Right lung (tissue), 2 donors: ENCODE measurements at regions not wholly inside any gene's neighbourhood (a gene's known extent, or its start where the extent isn't known, plus 50 kb on each side); places are given as distances from the start of the nearest gene placed in this dataset.

Experiments
- DNase-seq, 2 donors: peaks; one replicate each; pipeline ENCODE4 v3.0.0-alpha.2; 2013

DNA sequence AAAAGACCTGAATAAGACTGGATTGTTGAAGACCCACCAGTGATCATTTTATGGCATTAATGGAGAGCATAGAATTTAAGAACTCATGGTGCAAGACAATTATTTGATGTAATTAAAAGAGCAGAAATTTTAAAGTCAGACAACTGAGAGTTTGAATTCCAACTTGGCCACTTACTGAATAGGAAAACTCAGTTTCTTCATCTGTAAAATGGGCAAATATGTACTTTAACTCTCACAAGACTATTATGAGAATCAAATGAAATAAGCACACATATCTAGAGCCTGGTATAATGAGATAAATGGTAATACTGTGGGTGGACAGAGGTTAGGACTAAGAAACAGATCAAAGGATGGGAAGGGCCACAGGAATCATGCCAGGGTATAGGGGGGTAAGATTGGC lies 88.0 kb downstream of the SOX9 start:
- no peak for DNase-seq

DNA sequence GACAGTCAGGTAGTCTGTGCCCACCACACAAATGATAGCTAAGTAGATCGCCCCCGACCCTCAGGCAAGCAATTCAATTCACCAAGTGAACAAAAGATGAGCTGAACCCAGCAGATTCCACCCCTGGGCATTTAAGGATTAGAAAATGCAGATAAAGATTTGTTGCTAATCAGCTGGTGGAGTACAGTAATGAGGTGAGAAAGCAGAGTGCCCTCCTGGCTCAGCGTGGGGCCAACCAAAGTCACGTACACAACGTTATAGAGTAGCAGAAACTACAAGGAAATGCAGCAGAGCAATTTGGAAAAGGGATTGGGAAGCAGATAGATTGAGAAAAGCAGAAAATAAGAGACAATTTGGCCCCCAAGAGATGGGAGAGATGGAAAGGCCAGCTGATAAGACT lies 91.2 kb downstream of the SOX9 start:
- no peak for DNase-seq

DNA sequence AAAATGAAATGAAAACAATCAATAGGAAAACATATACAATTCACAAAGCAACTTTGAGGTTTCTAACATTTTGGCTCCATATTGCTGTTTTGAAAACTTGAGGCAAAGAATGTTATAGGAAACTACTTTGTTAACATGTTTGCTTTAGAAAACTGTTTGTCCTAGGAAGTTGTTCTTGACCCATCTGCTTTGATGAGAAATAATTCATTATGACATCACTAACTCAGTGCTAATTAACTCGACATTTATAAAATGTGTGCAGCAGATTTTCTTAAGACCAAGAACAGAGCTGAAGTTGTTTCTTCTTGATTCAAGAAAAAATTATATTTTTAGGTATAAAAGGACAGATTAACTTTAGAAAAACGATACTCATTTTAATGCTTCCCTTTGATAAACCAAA lies 94.7 kb downstream of the SOX9 start:
- DNase-seq = no peak

DNA sequence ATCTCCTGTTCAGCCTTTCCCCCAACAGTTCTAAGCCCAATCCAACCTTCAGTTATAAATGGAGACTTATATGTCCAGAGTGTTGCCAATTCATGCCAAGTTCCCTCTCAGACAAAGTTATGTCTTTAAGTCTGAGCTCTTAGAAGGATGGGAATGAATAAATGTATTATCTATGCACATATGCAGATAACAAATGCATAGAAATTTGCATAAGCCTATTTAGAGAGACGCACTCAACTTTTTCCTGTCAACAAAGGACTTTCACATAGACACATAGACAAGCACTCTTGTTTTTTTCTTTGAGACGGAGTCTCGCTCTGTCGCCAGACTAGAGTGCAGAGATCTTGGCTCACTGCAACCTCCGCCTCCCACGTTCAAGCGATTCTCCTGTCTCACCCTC lies 95.1 kb downstream of the SOX9 start:
- DNase-seq = no peak

DNA sequence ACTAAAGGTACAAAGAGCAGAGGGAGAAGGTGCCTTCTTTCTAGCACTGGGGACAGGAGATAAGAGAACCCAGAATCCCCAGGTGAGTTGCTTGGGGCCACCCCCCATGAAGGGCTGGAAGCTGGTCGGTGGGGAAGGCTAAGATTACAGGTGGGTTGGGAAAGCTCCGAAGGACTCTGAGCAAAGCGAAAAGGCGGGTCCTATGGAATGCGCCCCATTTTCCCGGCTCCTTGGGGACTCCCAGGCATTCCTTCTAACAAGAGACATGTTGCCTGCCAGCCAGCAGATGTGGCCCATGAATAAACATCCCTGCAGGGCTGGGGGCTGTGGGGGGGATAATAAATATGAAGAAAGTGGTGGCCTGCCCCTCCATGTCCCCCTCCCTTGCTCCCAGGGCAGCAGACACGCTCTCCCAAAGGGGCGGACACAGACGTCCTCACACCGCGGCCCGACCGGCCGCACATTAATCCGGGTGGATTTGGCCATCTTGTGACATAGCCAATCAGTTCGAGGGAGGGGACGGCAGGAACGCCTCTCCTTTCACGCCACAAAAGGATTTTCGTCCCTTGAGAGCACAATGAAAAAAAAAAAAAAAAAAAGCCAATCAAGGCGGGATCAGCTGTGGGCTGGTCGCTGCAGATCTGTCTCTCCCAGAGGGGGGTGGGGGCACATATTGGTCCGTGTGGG lies 98.5 kb downstream of the SOX9 start:
- DNase-seq = no peak

DNA sequence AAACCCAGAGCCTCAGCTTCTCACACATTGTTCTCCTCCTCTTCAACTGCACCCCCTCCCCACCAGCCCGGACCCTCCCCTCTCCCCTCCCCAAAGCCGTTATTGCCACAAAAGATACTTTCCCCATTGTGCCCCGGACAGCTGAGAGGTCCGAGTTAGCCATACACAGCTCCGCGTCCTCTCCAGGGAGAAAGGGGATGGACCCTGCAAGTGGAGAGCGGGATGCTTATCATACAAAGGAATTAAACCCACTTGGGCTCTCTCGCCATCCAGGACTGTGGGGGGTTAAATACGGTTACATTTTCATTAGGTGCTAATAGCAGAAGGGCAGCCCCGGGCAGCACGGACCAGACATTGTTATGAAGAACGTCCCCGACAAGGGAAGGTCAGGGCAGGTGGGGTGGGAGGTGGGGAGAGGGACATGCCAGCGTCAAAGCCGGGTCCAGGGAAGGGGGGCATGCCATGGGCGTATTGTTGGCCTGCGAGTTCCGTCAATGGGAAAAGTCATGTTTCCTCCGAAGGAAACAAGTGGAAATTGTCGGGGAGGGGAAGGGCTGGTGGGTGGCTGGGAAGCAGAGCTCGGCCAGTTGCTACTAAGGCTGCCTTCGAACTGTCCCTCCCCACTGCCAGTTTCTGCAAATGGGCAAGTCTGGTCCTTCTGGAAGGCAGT lies 99.1 kb downstream of the SOX9 start:
- no peak for DNase-seq

DNA sequence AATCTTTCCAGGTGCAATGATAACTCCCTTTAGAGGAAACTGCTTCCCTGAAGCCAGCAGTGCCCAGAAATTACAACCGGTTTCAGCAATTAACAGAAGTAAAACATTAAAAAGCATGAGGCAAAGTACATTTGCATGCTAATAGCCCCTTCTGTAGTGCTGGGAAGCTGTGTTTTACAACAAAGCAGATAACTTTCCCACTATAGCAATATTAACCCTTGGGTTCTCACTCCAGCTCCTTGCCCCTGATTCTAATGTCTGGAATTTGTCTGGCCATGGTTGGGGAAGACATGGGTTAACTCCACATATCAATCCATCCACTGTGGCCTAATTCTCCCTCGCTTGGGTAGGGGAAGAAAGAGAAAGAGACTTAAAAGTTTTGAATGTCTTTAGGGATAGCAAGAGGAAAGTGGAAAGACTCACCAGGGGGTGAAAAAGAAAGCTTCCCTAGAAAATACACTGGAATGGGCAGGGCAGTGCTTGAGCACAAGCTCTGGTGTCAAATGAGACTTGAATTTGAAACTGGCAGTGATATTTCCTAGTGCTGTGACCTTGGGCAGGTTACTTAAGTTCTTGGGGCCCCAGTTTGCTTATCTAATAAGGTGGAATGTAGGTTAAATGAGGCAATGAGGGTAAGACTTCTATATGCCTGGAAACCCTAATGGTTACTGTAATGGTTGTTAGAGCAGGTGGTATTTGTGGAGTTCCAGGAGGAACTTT lies 102.0 kb downstream of the SOX9 start:
- no peak for DNase-seq

DNA sequence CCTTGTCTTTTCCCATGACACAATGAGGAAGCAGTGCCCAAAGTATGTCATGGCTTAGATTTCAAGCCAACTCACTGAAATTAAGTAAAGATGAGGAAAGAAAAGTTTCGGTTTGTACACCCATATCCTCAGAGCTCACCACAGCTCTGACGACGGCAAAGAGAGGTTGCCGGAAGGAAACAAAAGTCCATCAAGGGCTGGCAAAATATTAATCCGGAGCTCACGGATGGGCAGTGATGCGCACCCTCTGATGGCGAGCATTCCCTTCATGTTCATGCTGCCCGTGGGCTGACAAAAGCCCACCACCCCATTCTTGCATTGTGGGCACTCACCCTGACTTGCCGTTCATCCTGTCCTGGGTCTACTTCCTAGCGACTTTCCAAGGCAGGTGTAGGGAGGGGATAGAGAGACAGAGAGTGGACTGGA lies 103.1 kb downstream of the SOX9 start:
- DNase-seq = no peak

DNA sequence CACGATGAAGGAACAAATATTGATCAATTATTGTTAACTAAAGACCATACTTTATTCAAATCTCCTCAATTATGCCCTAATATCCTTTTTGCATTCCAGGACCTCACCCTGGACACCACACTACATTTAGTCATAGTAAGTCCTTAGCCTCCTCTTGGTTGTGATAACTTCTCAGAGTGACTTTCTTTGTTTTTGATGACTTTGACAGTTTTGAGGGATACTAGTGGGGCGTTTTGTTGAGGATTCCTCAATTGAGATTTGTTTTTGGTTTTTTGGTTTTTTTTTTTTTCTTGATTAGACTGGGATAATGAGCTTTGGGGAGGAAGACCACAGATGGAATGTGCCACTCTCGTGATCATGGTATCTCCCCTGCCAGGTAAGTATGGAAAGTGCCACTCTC lies 105.5 kb downstream of the SOX9 start:
- DNase-seq = no peak

DNA sequence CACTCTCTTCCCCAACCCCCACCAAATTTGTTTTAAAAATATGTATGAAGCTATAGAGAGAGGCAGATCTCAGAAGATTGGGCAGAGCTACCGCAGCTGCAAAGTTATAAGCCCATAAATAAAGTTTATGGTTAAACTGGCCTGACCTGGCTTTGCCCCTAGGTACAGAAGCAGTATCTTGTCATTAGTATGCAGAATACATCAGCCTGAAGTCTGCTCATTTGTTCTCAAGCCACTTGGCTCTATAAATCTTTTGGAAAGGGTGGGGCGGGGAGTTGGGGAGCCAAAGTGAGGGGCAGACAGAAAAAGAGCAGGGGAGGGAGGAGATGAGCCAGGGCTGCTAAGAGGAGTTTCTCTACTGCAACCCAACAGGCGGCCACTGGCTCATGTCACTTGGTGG lies 113.2 kb downstream of the SOX9 start:
- DNase-seq = no peak

DNA sequence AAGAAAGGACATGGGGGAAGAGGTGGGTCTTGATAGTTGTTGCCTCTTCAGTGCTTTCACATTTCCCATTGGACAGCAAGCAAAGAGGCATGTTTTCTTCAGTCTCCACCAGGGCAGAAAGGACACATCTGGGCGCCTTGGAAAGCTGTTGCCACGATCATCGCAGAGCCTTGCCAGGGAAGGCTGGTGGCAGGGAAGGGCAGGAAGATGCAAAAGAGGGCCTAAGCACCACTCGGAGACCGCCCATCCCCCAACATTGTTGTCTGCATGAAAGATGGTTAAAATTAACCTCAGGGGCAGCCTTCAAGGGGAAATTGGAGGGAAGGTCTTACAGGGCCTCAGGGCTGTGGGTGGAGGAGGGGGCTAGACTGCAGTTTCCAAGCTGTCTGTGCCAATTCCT lies 114.2 kb downstream of the SOX9 start:
- no peak for DNase-seq

DNA sequence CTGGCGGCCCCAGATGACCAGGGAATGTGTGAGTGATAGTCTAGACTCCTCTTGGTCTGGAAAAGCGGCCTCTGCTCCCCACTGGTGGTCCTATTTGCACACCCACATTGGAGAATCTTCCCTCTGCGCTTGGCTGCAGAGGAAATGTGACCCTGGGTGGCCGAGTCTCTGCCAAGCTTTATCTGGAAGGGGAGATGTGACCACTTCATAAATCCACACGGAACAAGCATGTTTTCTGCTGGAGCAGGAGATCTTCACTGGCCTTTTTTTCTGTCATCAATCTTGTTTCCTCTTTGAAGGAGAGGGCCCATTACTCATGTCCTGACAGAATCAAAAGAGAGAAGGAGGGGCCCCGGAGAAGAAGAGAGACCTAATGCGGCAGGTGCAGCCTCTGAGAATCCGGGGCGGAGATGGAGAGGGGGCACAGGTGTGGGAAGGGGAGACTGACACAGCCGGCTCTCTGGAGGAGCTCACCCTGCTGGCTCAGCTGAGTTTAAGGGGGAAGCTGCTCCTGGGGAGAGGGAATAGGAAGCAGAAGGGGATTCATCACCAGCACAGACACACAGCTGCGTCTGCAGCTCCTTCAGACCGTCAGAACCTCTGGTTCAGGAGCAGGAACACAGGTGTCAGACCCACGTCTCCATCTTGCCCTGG lies 116.3 kb downstream of the SOX9 start:
- peak in 1 of 2 donors; percentile 33 for DNase-seq

DNA sequence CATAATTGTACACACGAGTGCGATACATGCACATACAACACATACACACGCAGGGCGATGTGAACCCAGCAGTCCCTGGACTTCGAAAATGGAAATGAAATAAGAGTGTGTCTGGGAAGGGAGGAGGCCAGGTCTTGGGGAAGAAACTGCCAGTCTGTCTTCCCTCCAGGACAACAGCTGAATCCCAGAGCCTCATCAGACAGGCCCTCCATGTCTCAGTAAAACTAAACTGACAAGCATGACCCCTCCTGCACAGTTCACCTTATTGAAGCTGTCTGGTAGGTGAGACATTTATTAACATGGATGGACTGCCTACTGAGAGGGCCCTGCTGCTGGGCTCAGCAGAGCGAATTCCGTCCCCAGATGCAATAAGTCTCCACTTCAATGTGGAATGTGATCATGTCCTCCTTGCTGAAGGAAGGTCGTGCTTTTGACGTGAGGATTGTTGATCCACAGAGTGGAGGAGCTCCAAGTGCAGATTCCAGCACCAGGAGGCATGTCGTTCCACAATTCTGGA lies 117.4 kb downstream of the SOX9 start:
- no peak for DNase-seq

DNA sequence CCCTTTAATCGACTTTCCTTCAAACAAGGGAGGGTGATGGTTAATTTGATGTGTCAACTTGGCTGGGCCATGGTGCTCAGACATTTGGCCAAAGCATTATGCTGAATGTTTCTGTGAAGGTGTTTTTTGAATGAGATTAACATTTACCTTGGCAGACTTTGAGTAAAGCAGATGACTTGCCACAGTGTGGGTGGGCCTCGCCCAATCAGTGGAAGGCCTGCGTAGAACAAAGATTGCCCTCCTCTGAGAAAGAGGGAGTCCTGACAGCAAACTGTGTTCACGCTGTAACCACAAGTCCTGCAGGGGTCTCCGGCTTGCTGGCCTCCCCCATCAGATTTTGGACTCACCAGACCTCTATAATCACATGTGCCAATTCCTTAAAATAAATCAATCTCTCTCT lies 118.7 kb downstream of the SOX9 start:
- DNase-seq = no peak

DNA sequence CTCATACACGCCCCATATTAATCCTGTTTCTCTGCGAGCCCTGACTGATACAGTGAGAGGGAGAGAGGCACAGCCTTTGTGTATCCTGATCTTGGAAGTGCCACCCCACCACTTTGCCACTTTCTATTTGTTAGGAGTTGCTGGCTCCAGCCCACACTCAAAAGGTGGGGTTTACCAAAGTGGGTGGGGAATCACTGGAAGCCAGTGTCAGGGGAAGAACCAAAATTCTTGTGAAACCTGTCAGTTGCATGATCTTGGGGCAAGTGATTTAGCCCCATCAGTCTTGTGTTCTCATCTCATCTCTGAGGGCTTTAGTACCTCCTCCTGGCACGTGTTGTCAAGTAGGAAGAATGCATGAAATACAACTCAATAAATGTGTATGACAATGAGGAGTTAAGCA lies 119.5 kb downstream of the SOX9 start:
- DNase-seq = no peak

DNA sequence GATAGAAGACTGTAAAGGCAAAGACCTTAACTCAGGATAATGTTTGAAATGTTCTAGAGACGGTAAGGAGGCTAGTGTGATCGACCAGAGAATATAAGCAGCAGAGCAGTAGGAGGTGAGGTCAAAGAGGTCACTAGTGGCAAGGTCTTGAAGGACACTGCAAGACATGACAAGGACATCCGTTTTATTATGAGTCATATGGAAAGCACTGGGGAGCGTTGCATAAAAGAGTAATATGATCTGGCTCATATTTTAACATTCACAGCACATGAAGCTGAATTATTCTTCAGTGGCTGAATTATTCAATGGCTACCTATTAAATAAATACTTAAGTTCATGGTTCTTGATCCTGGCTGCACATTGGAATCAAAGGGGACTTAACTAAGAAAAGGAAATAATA lies 123.7 kb downstream of the SOX9 start:
- no peak for DNase-seq

DNA sequence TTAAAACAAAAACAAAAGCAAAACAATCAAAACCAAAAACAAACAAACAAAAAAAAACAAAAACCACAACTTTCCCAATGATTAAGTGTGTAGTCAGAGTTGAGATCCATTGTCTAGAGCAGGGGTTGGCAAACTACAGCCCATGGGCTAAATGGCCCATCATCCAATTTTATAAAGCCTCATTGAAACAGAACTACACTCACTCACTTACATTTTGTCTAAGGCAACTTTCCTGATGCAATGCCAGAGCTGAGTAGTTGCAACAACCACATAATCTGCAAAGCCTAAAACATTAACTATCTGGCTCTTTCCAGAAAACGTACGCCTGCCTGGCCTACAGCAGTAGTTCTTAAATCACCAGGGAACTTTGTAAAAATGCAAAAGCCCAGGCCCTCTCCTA lies 124.1 kb downstream of the SOX9 start:
- no peak for DNase-seq

DNA sequence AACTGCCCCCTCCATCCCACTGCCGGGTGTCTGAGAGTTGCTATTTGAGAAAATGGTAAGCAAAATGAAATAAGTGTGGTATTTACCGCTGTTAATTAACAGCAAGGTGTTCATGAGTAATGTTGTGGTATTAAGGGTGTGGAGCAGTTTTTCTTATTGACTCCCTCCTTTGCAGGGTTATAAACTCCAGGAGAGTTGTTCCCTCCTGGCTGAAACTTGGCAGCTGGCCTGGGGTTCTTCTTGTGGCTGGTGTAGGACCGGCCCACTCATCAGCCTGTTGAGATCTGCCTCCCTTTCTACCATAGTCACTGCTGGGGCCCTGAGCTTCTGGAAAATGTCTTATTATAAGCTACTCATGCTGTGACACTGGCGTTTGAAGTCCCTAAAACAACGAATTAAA lies 128.6 kb downstream of the SOX9 start:
- no peak for DNase-seq

DNA sequence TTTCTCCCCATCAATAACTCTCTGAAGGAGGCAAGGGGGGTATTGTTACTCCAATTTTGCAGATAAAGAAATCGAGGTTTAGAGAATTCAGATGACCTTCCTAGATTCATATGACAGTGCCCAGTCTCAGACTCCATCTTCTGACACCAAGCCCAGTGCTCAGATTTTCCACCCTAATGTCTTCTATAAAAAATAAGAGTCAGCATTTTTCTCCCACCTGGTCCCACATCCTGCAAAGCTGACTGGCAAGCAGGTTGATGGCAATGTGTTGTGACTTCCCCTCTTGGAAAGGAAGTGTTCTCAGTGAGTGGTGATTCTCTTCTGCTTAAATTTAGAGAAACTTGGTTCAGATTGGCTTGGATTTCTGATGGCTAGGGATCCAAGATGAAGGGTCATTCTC lies 129.4 kb downstream of the SOX9 start:
- no peak for DNase-seq

DNA sequence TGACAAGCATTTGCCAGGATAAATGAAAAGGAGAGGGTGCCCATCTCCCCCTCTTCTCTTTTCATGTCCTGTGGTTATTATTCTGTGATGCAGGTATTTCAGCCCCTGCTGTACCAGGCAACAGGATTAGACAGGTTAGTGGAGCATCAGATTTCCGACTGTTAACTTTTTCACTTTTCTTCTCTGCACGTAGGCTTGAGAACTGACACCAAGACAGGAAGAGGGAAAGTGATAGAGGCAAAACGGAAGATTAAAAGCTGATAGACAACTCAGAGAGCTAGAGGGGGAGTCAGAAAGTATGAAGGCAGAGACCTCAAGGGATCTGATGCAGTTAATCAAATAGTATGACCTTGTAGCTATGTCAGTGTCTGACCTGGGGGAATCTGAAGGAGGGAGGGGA lies 132.8 kb downstream of the SOX9 start:
- no peak for DNase-seq

DNA sequence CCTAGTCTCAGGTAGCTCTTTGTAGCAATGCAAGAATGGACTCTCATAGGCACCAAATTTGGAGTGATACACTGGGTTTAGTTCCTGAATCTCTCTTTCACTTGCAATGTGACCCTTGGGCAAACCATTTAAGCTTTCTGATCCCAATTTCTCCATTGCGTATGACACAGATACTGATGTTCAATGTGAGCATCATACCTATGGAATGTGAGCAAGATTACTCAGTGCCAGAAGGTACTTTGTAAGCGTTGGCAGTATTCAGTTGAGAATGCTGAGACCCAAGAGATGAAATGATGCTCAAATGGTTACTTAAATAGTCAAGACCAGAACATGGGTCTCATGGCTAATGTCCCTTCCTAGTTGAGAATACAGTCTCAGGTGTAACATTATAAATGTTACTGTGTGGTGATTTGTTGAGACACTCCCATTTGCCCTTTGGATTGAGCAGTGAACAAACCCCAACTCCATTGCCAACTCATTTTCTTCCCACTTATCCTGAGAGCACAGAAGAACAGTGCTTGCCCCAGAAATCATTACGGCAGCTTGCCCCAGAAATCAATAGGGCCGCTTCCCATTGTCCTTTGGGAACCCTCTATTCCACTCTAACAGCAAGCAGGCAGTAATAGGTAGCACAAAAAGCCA lies 134.1 kb downstream of the SOX9 start:
- no peak for DNase-seq

DNA sequence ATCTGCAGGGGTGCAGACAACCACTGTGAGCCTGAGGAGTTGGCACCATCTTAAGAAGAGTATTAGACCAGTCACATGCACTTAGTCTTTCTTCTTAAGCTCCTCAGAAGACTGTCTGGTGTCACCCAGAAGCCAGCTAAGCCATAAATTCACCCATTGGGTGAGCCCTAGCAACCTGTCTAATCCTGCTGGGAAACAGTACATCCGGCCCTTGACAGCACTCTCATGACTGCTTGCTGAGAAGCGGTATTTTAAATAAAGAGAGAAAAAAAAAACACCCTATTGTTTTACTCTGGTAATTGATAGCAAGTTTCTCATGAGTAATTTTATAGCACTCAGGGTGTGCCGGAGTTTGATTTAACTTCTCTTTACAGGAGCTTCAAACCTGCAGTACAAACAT lies 134.7 kb downstream of the SOX9 start:
- DNase-seq = no peak
